GM23338 (cell line): ENCODE measurements at regions not wholly inside any gene's neighbourhood (a gene's known extent, or its start where the extent isn't known, plus 50 kb on each side); places are given as distances from the start of the nearest gene placed in this dataset.

Experiments used
- ATAC-seq: fragments of 200-7000 bp; cut with Tn5 transposase; 3 replicates; pipeline ENCODE4 v1.9.1; 2020
- DNase-seq: peaks from one replicate; pipeline ENCODE4 v3.0.0-alpha.2; 2015; ENCODE audit warnings: low spot score
- H2AFZ ChIP-seq: fragments of 200-600 bp; sonication (generic); 2 replicates; pipeline ENCODE4 v1.8.0; 2016; ENCODE audit warnings: antibody characterized with exemption, mild to moderate bottlenecking, moderate library complexity
- H3F3A ChIP-seq: fragments of 200-600 bp; sonication (generic); replicated peaks from 2 replicates; pipeline ENCODE4 v1.8.0; 2017; ENCODE audit warnings: antibody characterized with exemption, mixed run types, low read depth
- H3K27ac ChIP-seq: fragments of 200-600 bp; sonication (generic); 2 replicates; pipeline ENCODE4 v1.6.1; 2016; ENCODE audit warnings: low read depth
- H3K27me3 ChIP-seq: fragments of 200-600 bp; sonication (generic); 2 replicates; pipeline ENCODE4 v1.8.0; 2016; ENCODE audit warnings: mild to moderate bottlenecking, mixed run types, moderate library complexity; ENCODE audit not compliant: insufficient read depth
- H3K36me3 ChIP-seq: fragments of 200-600 bp; sonication (generic); 2 replicates; pipeline ENCODE4 v1.8.0; 2016; ENCODE audit warnings: mild to moderate bottlenecking; ENCODE audit not compliant: insufficient read depth
- H3K4me1 ChIP-seq: fragments of 200-600 bp; sonication (generic); 2 replicates; pipeline ENCODE4 v1.8.0; 2016; ENCODE audit warnings: mild to moderate bottlenecking, moderate library complexity; ENCODE audit not compliant: insufficient read depth
- H3K4me2 ChIP-seq: fragments of 200-600 bp; sonication (generic); 2 replicates; pipeline ENCODE4 v1.7.1; 2017; ENCODE audit warnings: mixed run types
- H3K4me3 ChIP-seq: fragments of 200-600 bp; sonication (generic); 2 replicates; pipeline ENCODE4 v1.6.1; 2016; ENCODE audit warnings: mixed run types
- H3K79me2 ChIP-seq: fragments of 200-600 bp; sonication (generic); replicated peaks from 2 replicates; pipeline ENCODE4 v1.8.0; 2017; ENCODE audit warnings: mild to moderate bottlenecking; ENCODE audit not compliant: insufficient read depth
- H3K9me2 ChIP-seq: fragments of 200-600 bp; sonication (generic); 2 replicates; pipeline ENCODE4 v1.8.0; 2017; ENCODE audit not compliant: insufficient read depth
- H4K20me1 ChIP-seq: fragments of 200-600 bp; sonication (generic); replicated peaks from 2 replicates; pipeline ENCODE4 v1.8.0; 2017; ENCODE audit warnings: mild to moderate bottlenecking; ENCODE audit not compliant: insufficient read depth
- H3K27ac Mint-ChIP-seq: 2 replicates; pipeline ENCODE4 v1.8.0; 2020; ENCODE audit warnings: inconsistent platforms, mild to moderate bottlenecking, moderate library complexity, mixed read lengths
- H3K27me3 Mint-ChIP-seq: 3 replicates; pipeline ENCODE4 v1.8.0; 2022; ENCODE audit warnings: low read depth, mild to moderate bottlenecking, moderate library complexity, mixed read lengths, inconsistent platforms; ENCODE audit not compliant: insufficient read depth, poor library complexity
- H3K36me3 Mint-ChIP-seq: 3 replicates; pipeline ENCODE4 v1.8.0; 2021; ENCODE audit warnings: low read depth, mild to moderate bottlenecking, inconsistent platforms, moderate library complexity, mixed read lengths
- H3K4me1 Mint-ChIP-seq: 3 replicates; pipeline ENCODE4 v1.8.0; 2020; ENCODE audit warnings: mild to moderate bottlenecking, inconsistent platforms, mixed read lengths
- H3K4me3 Mint-ChIP-seq: 3 replicates; pipeline ENCODE4 v1.8.0; 2021; ENCODE audit warnings: moderate library complexity, mild to moderate bottlenecking, inconsistent platforms, mixed read lengths
- H3K9me3 Mint-ChIP-seq: 3 replicates; pipeline ENCODE4 v1.8.0; 2020; ENCODE audit warnings: moderate library complexity, mild to moderate bottlenecking, inconsistent platforms, mixed read lengths
- CREB1 ChIP-seq: fragments of 250-450 bp; sonication (Bioruptor Pico); IDR thresholded peaks from 2 replicates; pipeline ENCODE4 v1.5.0; 2020; ENCODE audit warnings: low read depth, mild to moderate bottlenecking, moderate library complexity
- EZH2 ChIP-seq: fragments of 200-600 bp; sonication (generic); IDR thresholded peaks from one replicate; pipeline ENCODE4 v1.8.0; 2017; ENCODE audit warnings: antibody characterized with exemption, mild to moderate bottlenecking, low read depth; ENCODE audit not compliant: unreplicated experiment
- EZH2phosphoT487 ChIP-seq: fragments of 200-600 bp; sonication (generic); IDR thresholded peaks from one replicate; pipeline ENCODE4 v1.8.1; 2018; ENCODE audit warnings: antibody characterized with exemption; ENCODE audit not compliant: unreplicated experiment
- JUNB ChIP-seq: IDR thresholded peaks from one replicate; pipeline ENCODE4 v1.6.1; 2016; ENCODE audit warnings: antibody characterized with exemption; ENCODE audit not compliant: unreplicated experiment
- NANOG ChIP-seq: IDR thresholded peaks from 2 replicates; pipeline ENCODE4 v1.6.1; 2016; ENCODE audit warnings: antibody characterized with exemption, borderline replicate concordance
- POLR2AphosphoS5 ChIP-seq: IDR thresholded peaks from 2 replicates; pipeline ENCODE4 v1.6.1; 2016; ENCODE audit warnings: antibody characterized with exemption, low read depth
- STAT1 ChIP-seq: IDR thresholded peaks from one replicate; pipeline ENCODE4 v1.6.1; 2016; ENCODE audit warnings: antibody characterized with exemption; ENCODE audit not compliant: unreplicated experiment
- ZNF114 ChIP-seq: fragments of 250-450 bp; sonication (Bioruptor Pico); IDR thresholded peaks from 2 replicates; pipeline ENCODE4 v1.5.0; 2020; ENCODE audit warnings: mild to moderate bottlenecking, moderate library complexity
- ZNF331 ChIP-seq: fragments of 250-450 bp; sonication (Bioruptor Pico); IDR thresholded peaks from 2 replicates; pipeline ENCODE4 v1.5.0; 2020; ENCODE audit warnings: low read depth, mild to moderate bottlenecking, moderate library complexity
- TF ChIP-seq, protein P1 (sequence below): fragments of 250-450 bp; sonication (Bioruptor Pico); IDR thresholded peaks from 2 replicates; pipeline ENCODE4 v1.5.0; 2020; ENCODE audit warnings: mild to moderate bottlenecking, moderate library complexity
- TF ChIP-seq, protein P2 (sequence below), 2 experiments: fragments of 200-600 bp in 1 of 2; sonication (generic) in 1 of 2; conservative IDR thresholded peaks; 2 replicates each; pipeline versions ENCODE4 v1.5.1 to v1.6.1; 2016 to 2017; ENCODE audit warnings: antibody characterized with exemption in 2 of 2, low read depth in 2 of 2, mild to moderate bottlenecking in 2 of 2, moderate library complexity in 1 of 2
- TF ChIP-seq, protein P3 (sequence below): IDR thresholded peaks from 2 replicates; pipeline ENCODE4 v1.6.1; 2016; ENCODE audit warnings: antibody characterized with exemption
- TF ChIP-seq, protein P4 (sequence below): IDR thresholded peaks from one replicate; pipeline ENCODE4 v1.6.1; 2018; ENCODE audit warnings: antibody characterized with exemption; ENCODE audit not compliant: unreplicated experiment

DNA sequence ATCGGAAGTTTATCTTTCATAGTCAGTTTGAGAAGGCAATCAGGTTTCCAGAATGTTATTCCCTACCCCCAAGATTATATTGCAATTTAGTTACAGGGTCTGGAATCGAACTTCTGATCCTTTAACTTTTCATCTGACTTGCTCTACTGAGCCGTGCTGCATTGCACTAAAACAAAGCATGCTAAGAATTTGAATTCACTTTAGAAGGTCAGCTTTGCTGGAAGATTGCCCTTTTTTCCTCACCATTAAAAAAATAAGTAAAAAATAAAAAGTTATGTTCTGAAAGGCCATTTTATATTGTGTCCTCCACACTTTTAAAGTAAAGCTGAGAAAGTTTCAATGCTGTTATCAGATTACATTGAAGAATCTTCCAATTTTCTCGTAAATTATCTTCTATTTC is 388.8 kb upstream of the PHF14 start:
- Histone ChIP-seq H3K4me1 (no peaks in the 10 kb centered on the region), H3K27me3 (no peaks in the 10 kb centered on the region), H2AFZ (no peak overlapping the region), H4K20me1 (no peaks in the 10 kb centered on the region), H3K4me3 (no peak overlapping the region), H3F3A (no peaks in the 10 kb centered on the region), H3K4me2 (no peak overlapping the region), H3K79me2 (no peaks in the 10 kb centered on the region), H3K9me2 (no peaks in the 10 kb centered on the region), H3K27ac (no peak overlapping the region), H3K36me3 (no peaks in the 10 kb centered on the region)
- no peaks in the 10 kb centered on the region for H3K4me1 Mint-ChIP-seq
- no peak overlapping the region for H3K27ac Mint-ChIP-seq
- TF ChIP-seq EZH2phosphoT487 (no peak), POLR2AphosphoS5 (no peak), STAT1 (no peak), ZNF331 (CRISPR knock-in tag) (no peak), NANOG (no peak), ZNF114 (CRISPR knock-in tag) (no peak), EZH2 (no peak), CREB1 (CRISPR knock-in tag) (no peak), JUNB (no peak)
- TF ChIP-seq, protein P1, sequence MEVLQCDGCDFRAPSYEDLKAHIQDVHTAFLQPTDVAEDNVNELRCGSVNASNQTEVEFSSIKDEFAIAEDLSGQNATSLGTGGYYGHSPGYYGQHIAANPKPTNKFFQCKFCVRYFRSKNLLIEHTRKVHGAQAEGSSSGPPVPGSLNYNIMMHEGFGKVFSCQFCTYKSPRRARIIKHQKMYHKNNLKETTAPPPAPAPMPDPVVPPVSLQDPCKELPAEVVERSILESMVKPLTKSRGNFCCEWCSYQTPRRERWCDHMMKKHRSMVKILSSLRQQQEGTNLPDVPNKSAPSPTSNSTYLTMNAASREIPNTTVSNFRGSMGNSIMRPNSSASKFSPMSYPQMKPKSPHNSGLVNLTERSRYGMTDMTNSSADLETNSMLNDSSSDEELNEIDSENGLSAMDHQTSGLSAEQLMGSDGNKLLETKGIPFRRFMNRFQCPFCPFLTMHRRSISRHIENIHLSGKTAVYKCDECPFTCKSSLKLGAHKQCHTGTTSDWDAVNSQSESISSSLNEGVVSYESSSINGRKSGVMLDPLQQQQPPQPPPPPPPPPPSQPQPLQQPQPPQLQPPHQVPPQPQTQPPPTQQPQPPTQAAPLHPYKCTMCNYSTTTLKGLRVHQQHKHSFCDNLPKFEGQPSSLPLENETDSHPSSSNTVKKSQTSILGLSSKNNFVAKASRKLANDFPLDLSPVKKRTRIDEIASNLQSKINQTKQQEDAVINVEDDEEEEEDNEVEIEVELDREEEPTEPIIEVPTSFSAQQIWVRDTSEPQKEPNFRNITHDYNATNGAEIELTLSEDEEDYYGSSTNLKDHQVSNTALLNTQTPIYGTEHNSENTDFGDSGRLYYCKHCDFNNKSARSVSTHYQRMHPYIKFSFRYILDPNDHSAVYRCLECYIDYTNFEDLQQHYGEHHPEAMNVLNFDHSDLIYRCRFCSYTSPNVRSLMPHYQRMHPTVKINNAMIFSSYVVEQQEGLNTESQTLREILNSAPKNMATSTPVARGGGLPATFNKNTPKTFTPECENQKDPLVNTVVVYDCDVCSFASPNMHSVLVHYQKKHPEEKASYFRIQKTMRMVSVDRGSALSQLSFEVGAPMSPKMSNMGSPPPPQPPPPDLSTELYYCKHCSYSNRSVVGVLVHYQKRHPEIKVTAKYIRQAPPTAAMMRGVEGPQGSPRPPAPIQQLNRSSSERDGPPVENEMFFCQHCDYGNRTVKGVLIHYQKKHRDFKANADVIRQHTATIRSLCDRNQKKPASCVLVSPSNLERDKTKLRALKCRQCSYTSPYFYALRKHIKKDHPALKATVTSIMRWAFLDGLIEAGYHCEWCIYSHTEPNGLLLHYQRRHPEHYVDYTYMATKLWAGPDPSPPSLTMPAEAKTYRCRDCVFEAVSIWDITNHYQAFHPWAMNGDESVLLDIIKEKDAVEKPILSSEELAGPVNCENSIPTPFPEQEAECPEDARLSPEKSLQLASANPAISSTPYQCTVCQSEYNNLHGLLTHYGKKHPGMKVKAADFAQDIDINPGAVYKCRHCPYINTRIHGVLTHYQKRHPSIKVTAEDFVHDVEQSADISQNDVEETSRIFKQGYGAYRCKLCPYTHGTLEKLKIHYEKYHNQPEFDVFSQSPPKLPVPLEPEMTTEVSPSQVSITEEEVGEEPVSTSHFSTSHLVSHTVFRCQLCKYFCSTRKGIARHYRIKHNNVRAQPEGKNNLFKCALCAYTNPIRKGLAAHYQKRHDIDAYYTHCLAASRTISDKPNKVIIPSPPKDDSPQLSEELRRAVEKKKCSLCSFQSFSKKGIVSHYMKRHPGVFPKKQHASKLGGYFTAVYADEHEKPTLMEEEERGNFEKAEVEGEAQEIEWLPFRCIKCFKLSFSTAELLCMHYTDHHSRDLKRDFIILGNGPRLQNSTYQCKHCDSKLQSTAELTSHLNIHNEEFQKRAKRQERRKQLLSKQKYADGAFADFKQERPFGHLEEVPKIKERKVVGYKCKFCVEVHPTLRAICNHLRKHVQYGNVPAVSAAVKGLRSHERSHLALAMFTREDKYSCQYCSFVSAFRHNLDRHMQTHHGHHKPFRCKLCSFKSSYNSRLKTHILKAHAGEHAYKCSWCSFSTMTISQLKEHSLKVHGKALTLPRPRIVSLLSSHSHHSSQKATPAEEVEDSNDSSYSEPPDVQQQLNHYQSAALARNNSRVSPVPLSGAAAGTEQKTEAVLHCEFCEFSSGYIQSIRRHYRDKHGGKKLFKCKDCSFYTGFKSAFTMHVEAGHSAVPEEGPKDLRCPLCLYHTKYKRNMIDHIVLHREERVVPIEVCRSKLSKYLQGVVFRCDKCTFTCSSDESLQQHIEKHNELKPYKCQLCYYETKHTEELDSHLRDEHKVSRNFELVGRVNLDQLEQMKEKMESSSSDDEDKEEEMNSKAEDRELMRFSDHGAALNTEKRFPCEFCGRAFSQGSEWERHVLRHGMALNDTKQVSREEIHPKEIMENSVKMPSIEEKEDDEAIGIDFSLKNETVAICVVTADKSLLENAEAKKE: no peak
- TF ChIP-seq, protein P2, sequence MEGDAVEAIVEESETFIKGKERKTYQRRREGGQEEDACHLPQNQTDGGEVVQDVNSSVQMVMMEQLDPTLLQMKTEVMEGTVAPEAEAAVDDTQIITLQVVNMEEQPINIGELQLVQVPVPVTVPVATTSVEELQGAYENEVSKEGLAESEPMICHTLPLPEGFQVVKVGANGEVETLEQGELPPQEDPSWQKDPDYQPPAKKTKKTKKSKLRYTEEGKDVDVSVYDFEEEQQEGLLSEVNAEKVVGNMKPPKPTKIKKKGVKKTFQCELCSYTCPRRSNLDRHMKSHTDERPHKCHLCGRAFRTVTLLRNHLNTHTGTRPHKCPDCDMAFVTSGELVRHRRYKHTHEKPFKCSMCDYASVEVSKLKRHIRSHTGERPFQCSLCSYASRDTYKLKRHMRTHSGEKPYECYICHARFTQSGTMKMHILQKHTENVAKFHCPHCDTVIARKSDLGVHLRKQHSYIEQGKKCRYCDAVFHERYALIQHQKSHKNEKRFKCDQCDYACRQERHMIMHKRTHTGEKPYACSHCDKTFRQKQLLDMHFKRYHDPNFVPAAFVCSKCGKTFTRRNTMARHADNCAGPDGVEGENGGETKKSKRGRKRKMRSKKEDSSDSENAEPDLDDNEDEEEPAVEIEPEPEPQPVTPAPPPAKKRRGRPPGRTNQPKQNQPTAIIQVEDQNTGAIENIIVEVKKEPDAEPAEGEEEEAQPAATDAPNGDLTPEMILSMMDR (conservative IDR thresholded peaks at IDR 0.05; ENCODE audit: low read depth in 2 of 2): no peak
- TF ChIP-seq, protein P3, sequence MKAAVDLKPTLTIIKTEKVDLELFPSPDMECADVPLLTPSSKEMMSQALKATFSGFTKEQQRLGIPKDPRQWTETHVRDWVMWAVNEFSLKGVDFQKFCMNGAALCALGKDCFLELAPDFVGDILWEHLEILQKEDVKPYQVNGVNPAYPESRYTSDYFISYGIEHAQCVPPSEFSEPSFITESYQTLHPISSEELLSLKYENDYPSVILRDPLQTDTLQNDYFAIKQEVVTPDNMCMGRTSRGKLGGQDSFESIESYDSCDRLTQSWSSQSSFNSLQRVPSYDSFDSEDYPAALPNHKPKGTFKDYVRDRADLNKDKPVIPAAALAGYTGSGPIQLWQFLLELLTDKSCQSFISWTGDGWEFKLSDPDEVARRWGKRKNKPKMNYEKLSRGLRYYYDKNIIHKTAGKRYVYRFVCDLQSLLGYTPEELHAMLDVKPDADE: no peak
- TF ChIP-seq, protein P4, sequence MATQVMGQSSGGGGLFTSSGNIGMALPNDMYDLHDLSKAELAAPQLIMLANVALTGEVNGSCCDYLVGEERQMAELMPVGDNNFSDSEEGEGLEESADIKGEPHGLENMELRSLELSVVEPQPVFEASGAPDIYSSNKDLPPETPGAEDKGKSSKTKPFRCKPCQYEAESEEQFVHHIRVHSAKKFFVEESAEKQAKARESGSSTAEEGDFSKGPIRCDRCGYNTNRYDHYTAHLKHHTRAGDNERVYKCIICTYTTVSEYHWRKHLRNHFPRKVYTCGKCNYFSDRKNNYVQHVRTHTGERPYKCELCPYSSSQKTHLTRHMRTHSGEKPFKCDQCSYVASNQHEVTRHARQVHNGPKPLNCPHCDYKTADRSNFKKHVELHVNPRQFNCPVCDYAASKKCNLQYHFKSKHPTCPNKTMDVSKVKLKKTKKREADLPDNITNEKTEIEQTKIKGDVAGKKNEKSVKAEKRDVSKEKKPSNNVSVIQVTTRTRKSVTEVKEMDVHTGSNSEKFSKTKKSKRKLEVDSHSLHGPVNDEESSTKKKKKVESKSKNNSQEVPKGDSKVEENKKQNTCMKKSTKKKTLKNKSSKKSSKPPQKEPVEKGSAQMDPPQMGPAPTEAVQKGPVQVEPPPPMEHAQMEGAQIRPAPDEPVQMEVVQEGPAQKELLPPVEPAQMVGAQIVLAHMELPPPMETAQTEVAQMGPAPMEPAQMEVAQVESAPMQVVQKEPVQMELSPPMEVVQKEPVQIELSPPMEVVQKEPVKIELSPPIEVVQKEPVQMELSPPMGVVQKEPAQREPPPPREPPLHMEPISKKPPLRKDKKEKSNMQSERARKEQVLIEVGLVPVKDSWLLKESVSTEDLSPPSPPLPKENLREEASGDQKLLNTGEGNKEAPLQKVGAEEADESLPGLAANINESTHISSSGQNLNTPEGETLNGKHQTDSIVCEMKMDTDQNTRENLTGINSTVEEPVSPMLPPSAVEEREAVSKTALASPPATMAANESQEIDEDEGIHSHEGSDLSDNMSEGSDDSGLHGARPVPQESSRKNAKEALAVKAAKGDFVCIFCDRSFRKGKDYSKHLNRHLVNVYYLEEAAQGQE: no peak
- DNase-seq (no peak), ATAC-seq (no peak)
- no peaks in the 10 kb centered on the region for H3K27me3 Mint-ChIP-seq
- no peak overlapping the region for H3K4me3 Mint-ChIP-seq
- H3K9me3 Mint-ChIP-seq: no peaks in the 10 kb centered on the region
- no peaks in the 10 kb centered on the region for H3K36me3 Mint-ChIP-seq
